HG03066 (cell line): ENCODE measurements at regions not wholly inside any gene's neighbourhood (a gene's known extent, or its start where the extent isn't known, plus 50 kb on each side); places are given as distances from the start of the nearest gene placed in this dataset.
"Not testable (repeated sequence)": the region's sequence is repeated elsewhere in the genome, so short reads cannot be mapped to it uniquely, and the experiment has no call there.

Experiments
- ATAC-seq: cut with Tn5 transposase; IDR thresholded peaks from one replicate; pipeline ENCODE4 v1.9.1; 2021; ENCODE audit warnings: low read depth; ENCODE audit not compliant: unreplicated experiment

DNA sequence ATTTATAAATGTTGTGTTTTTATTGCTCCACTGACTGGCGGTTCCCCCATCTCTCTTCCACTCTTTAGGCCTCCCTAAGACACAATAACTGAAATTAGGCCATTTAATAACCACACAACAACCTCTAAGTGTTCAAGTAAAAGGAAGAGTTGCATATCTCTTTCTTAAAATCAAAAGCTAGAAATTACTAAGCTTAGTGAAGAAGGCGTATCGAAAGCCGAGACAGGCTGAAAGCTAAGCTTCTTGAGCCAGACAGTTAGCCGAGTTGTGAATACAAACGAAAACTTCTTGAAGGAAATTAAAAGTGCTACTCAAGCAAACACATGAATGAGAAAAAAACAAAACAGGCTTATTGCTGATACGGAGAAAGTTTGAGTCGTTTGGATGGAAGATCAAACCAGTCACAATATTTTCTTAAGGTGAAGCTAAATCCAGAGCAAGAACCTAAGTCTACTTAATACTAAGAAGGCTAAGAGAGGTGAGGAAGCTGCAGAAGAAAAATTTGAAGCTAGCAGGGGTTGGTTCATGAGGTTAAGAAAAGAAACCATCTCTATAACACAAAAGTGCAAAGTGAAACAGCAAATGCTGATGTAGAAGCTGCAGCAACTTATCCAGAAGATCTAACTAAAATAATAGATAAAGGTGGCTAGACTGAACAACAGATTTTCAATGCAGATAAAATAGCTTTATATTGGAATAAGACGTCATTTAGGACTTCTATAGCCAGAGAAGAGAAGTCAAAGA, 194.0 kb upstream of the TTC29 start:
- ATAC-seq: no peak

- no peak for ATAC-seq
These were observed 206.1 kb upstream of the TTC29 start for GRCh38 chr4:147151763-147152162.

DNA sequence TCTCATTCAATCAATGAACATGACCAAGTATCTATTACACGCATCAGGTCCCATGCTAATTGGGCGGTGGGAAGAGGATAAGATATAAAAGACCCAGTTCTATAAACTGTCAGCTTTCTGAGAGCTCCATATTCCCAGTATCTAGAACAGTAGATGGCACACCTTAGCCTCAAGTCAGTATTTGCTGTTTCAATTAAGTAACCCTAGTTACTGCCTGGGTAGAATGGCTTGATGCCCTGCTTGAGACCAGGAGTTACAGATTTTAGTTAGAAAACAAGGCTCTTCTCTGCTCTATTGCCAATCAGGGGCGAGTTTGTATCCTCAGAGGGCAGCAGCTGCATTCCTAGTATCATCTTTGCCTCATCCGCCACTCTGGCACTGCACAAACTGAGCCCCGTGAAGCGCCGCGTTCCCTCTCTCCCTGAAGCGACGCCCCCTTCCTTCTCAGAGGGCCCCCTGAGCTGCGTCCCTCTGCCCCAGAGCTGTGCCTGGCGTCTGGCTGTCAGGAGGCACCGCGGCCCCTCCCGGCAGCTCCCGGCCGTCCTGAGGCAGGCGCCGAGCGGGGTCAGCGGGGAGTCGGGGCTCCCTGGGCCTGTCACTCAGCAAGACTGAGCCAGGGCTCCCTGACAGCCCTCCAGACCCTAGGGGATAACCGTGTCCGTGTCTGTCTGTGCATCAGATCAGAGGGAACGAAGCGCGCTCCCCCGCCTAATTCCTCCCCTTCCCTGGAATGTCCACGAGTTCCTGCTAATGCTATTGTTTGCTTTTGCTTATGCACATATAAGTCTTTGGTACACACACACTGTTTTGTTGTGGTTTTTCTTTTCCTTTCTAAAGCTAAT, 212.4 kb upstream of the TTC29 start:
- ATAC-seq: no peak

GRCh38 chr4:147160908-147161513, 215.3 kb upstream of the TTC29 start:
- ATAC-seq: peak; percentile 94

- ATAC-seq: no peak
These were observed 217.6 kb upstream of the TTC29 start for GRCh38 chr4:147163311-147163710.

DNA sequence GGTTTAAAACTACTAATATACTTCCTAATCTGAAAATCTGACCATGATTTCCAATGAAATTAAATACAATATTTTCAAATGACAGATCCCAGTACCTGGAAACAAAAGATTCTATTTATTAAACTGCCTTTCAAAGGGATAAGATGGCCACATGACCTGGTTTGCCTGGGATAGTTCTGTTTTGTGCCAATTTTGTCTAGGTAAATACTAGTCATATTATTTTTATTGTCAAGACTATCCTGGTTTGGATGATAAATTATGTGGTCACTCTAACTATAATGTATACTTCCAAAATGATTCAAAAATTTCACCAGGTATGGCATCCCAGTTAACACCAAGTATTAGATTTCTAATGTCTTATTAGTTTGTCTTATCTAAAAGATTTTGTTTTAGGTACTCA, 222.5 kb upstream of the TTC29 start:
- not testable (repeated sequence) for ATAC-seq

- ATAC-seq: no peak
These were observed 227.7 kb upstream of the TTC29 start for GRCh38 chr4:147173322-147173721.

DNA sequence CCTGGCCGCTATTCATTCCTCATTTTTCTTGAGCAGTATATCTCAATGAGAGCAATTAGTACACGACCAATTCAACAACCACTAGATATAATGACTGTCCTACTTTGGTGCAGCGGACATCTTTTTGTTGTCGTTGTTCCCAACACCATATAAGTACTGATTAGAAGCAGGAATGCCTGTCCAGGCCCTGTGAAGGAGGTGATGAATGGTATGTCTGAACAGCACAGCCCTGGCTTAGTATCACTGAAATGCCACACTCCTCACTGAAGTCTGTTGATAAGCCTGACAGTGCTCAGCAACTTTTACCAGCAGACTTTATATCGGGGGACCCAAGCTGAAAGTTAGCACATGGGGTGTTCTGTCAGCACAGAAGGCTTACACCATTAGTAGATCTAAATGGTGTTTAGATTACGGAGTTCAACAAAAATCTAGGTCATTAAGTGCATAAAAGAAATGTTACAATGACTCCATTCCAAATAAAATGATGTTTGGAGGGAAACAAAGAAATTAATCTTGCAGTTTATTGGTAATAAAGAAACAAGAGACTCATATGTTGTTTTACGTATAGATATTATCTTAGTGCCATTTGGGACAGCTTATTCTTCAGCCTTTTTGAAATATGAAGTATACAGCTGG, 228.3 kb upstream of the TTC29 start:
- ATAC-seq: no peak

GRCh38 chr4:147174591-147174990, 228.9 kb upstream of the TTC29 start:
- ATAC-seq: no peak

GRCh38 chr4:147175460-147176025, 229.9 kb upstream of the TTC29 start:
- ATAC-seq: no peak

DNA sequence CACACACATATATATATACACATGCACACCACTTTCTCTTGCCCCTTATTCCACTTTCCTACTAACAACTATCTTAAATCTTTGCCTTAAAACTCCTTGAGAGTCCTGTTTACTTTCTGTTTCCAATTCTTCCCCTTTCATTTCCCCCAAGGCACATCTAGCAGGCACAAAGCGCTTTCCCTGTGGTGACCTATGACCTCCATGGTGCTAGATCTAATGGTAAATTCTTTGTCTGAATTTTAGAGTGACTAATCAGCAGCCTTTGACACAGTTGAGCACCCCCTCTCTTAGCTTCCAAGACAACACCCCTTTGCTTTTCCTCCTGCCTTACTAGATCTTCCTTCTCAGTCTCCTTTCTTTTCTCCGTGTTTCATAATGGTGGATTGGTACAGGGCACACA, 236.4 kb upstream of the TTC29 start:
- no peak for ATAC-seq

DNA sequence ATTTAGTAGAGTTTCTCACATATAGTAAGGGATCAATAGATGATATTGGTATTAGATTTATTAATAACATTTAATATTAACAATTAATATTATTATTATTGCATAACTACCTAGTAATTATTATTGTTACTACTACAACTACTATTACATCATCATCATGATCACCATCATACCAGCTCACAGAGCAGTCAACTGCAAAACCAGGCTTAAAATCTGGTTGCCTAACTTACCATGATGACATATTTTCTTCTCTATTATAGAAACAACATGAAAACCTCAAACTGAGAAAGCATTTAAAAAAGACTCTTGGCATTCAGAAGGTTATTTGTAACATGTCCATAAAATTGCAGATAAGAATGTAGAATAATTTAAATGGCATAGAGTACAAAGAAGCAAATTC, 247.0 kb upstream of the TTC29 start:
- ATAC-seq: no peak

DNA sequence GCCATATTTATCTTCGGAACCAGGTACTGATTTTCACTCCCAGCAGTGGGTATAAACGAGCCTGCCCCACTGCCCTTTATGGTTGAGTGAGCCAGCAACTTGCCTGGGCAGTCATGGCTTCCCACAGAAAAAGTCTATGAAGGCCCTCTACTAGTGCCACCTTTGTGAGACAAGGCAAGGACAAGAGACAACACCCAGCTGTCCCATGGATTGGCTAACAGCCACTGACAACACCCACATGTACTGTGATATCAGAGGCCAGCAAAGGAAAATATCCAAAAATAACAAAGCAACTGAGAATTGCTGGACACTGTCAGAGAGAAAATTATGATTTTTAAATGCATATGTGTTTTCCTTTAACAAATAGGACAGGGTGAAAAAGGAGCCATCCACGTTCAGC, 248.4 kb upstream of the TTC29 start:
- no peak for ATAC-seq

- ATAC-seq: no peak
These were observed 248.9 kb upstream of the TTC29 start for GRCh38 chr4:147194604-147195003.

GRCh38 chr4:147195386-147195785, 249.7 kb upstream of the TTC29 start:
- ATAC-seq: no peak

DNA sequence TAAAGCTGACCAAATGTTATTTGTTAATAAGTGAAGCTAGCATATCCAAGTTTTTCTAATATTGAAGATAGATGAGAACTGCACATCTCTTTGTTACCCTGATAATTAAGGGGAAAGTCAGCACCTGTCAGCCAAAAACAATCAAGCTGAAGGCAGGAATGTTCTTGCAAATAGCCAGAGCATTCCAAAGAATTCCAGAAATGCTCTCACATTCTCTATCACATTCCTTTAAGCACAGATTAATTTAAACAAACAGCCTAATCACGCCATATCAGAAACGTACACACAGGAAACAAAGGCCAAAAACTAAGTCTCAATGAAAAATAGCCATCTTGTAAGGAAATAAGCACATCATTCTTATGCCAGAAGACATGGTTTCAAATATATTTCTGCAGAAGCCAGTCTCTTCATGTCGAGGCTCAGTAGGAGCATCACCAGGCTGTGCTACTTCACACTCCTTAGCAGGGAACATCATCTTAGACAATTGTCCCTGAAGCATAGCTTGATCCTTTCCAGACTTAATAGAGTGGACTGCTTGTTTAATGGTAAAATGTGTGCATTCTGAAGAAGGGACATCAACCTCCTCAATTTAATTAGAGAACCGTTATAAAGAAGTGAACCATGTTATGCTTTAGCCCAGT, 252.9 kb upstream of the TTC29 start:
- ATAC-seq: no peak

DNA sequence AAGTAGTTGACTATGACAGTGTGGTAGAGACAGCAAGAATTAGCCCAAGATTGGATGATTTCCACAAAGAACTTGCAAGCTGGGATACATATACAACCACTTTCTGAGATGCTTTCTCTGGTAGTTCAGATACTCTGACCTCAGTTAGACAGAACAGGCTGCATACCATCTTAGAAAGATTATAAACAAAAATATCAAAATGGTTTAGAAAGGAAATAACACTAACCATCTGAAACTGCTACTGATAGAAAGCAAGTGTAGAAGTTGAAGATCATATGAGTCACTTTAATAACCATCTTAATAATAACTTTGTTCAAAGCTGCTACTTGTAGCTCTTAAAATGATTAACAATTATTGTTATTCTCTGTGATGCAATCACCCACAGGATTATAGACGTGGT, 255.4 kb upstream of the TTC29 start:
- ATAC-seq: no peak

GRCh38 chr4:147206807-147207206, 261.1 kb upstream of the TTC29 start:
- no peak for ATAC-seq

DNA sequence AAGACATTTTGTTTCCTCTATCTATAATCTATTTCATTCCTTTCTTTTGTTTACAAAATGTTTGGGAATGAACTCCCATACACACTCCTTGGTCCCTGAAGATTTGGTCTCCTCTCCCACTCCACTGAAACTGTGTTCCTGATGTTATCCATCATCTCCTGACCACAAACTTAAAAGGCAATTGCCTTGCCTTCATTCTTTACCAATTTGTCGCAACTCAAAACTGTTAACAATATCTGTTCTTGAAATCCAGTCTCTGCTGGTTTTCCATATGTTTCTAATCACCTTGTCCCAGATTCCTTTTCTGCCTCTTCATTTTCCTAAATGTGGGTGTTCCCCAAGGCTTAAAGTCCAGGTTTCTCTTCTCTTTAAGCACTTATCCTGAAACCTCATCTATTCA, 262.2 kb upstream of the TTC29 start:
- no peak for ATAC-seq

GRCh38 chr4:147217655-147218054, 263.2 kb upstream of the EDNRA start:
- no peak for ATAC-seq
